ENCODE measurements at regions not wholly inside any gene's neighbourhood (a gene's known extent, or its start where the extent isn't known, plus 50 kb on each side); places are given as distances from the start of the nearest gene placed in this dataset.

- TF ChIP-seq CTCF (IDR thresholded peaks at IDR 0.05) (no peak), POLR2A (IDR thresholded peaks at IDR 0.05) (no peak)
Measured at GRCh38 chr10:71028066-71028465, 139.7 kb upstream of the PCBD1 start.

All from right lobe of liver (tissue), 4 donors.